DND-41 (cell line): ENCODE measurements at regions not wholly inside any gene's neighbourhood (a gene's known extent, or its start where the extent isn't known, plus 50 kb on each side); places are given as distances from the start of the nearest gene placed in this dataset.

ENCODE experiments used
- CTCF ChIP-seq: IDR thresholded peaks from 2 replicates; pipeline ENCODE4 v1.5.1; 2012; ENCODE audit warnings: borderline replicate concordance, low read length, moderate library complexity, mild to moderate bottlenecking; ENCODE audit not compliant: poor library complexity, severe bottlenecking; ENCODE audit errors: extremely low read depth
- EZH2 ChIP-seq: IDR thresholded peaks from 3 replicates; pipeline ENCODE4 v1.6.1; 2012; ENCODE audit warnings: borderline replicate concordance, low read depth, mild to moderate bottlenecking, moderate library complexity, low read length, inconsistent platforms; ENCODE audit not compliant: severe bottlenecking

GRCh38 chr7:153476166-153476565 lies 576.0 kb upstream of the DPP6 start:
- TF ChIP-seq EZH2 (no peak), CTCF (no peak)
